Kidney (tissue), 13 donors: ENCODE measurements at regions not wholly inside any gene's neighbourhood (a gene's known extent, or its start where the extent isn't known, plus 50 kb on each side); places are given as distances from the start of the nearest gene placed in this dataset.
A peak's percentile ranks its signal among the peaks of the same experiment; 100 is the strongest.

ENCODE experiments used
- DNase-seq, 5 donors: peaks; one replicate each; pipeline ENCODE4 v3.0.0-alpha.2; 2013 to 2020
- FAIRE-seq: peaks from 2 replicates; lab custom pipeline; 2012; peaks lifted over from hg19 to GRCh38; lab: Jason Lieb, UNC
- H3K27ac ChIP-seq, 2 donors: one replicate each; pipeline ENCODE4 v1.7.0; 2013; ENCODE audit warnings: low read depth in 2 of 2, low read length in 2 of 2, inconsistent platforms in 1 of 2
- H3K27me3 ChIP-seq: one replicate; pipeline ENCODE4 v1.7.1; 2013; ENCODE audit warnings: low read length, inconsistent platforms; ENCODE audit not compliant: control insufficient read depth, insufficient read depth
- H3K36me3 ChIP-seq, 3 donors: one replicate each; pipeline versions ENCODE4 v1.7.0 to v1.7.1; 2013; ENCODE audit warnings: low read length in 3 of 3, control low read depth in 1 of 3, inconsistent platforms in 1 of 3; ENCODE audit not compliant: insufficient read depth in 3 of 3, control insufficient read depth in 2 of 3
- H3K4me1 ChIP-seq, 3 donors: one replicate each; pipeline versions ENCODE4 v1.7.0 to v1.7.1; 2013; ENCODE audit warnings: low read length in 3 of 3, inconsistent platforms in 1 of 3, low read depth in 1 of 3; ENCODE audit not compliant: control insufficient read depth in 2 of 3, insufficient read depth in 2 of 3
- H3K4me3 ChIP-seq, 3 donors: one replicate each; pipeline versions ENCODE4 v1.7.0 to v1.8.1; 2013; ENCODE audit warnings: low read length in 3 of 3, control low read depth in 1 of 3, inconsistent platforms in 1 of 3
- H3K9ac ChIP-seq, 3 donors: one replicate each; pipeline versions ENCODE4 v1.7.0 to v1.7.1; 2013; ENCODE audit warnings: low read length in 3 of 3, control low read depth in 1 of 3, inconsistent platforms in 1 of 3
- H3K9me3 ChIP-seq, 3 donors: one replicate each; pipeline versions ENCODE4 v1.7.0 to v1.7.1; 2013; ENCODE audit warnings: low read length in 3 of 3, control low read depth in 1 of 3, inconsistent platforms in 1 of 3; ENCODE audit not compliant: control insufficient read depth in 2 of 3, insufficient read depth in 1 of 3
- intact Hi-C: fragments of 100-400 bp; cut with DNase I; formaldehyde crosslinking; loops from one replicate; pipeline ENCODE4 v1.11.1; 2022
- TF ChIP-seq, protein P1 (sequence below): IDR thresholded peaks from 3 replicates; pipeline ENCODE4 v1.5.1; 2012; ENCODE audit warnings: mild to moderate bottlenecking, moderate library complexity, borderline replicate concordance; ENCODE audit not compliant: insufficient read depth; ENCODE audit errors: extremely low read depth
- donor health status: control.
- donor health status: control.
- donor health status: control.
- donor health status: control.
- donor health status: control.
- donor health status: DM: yes; HTN: yes; CAD: no.
- donor health status: Normal renal cell carcinoma (clear cell type).

- Histone ChIP-seq H3K4me1 (no peaks in the 10 kb centered on the region), H3K27me3 (no peaks in the 10 kb centered on the region), H3K9ac (no peak overlapping the region), H3K9me3 (no peaks in the 10 kb centered on the region), H3K36me3 (no peaks in the 10 kb centered on the region), H3K4me3 (no peak overlapping the region), H3K27ac (no peak overlapping the region)
- intact Hi-C loops = no loop called here
- peak; percentile 37 for FAIRE-seq
- TF ChIP-seq, protein P1, sequence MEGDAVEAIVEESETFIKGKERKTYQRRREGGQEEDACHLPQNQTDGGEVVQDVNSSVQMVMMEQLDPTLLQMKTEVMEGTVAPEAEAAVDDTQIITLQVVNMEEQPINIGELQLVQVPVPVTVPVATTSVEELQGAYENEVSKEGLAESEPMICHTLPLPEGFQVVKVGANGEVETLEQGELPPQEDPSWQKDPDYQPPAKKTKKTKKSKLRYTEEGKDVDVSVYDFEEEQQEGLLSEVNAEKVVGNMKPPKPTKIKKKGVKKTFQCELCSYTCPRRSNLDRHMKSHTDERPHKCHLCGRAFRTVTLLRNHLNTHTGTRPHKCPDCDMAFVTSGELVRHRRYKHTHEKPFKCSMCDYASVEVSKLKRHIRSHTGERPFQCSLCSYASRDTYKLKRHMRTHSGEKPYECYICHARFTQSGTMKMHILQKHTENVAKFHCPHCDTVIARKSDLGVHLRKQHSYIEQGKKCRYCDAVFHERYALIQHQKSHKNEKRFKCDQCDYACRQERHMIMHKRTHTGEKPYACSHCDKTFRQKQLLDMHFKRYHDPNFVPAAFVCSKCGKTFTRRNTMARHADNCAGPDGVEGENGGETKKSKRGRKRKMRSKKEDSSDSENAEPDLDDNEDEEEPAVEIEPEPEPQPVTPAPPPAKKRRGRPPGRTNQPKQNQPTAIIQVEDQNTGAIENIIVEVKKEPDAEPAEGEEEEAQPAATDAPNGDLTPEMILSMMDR = peak; percentile 50
- peak in 4 of 5 donors; percentile 22 to 83 (median 60) for DNase-seq
Observed at GRCh38 chr21:35400233-35400939, 351.3 kb upstream of the RUNX1 start.

GRCh38 chr21:35399706-35400105 is 350.6 kb upstream of the RUNX1 start:
- TF ChIP-seq, protein P1 = no peak
- no peaks in the 10 kb centered on the region for H3K36me3 ChIP-seq
- no peaks in the 10 kb centered on the region for H3K4me1 ChIP-seq
- H3K27me3 ChIP-seq = no peaks in the 10 kb centered on the region
- DNase-seq (no peak), FAIRE-seq (no peak)
- no peaks in the 10 kb centered on the region for H3K9me3 ChIP-seq
- no peak overlapping the region for H3K27ac ChIP-seq
- no peak overlapping the region for H3K4me3 ChIP-seq
- H3K9ac ChIP-seq = no peak overlapping the region
- intact Hi-C loops = no loop called here

DNA sequence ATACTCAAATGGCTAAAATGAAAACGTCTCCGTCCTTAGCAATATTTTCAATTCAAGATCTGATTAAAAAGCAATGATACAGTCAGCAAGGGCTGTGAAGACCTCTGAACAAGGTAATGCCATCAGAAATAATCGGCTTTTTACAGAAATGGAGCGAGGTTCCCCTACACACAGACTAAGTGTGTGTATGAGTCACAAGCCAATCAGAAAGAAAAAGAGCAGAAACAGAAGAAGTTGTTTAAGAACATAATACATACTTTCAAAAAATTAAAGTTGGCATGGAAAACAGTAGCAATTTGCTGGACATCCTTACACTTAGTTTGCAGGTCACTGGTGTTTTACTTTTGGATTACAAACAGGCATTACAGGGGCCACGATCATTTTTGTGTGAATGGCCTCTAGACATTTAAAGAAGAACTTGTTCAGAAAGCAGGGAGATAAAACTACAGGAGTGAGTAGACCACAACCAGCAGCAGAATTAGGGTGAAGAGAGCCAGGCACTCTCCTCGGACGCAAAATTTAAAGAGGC is 350.0 kb upstream of the RUNX1 start:
- FAIRE-seq (no peak), DNase-seq (no peak)
- Histone ChIP-seq H3K4me1 (no peaks in the 10 kb centered on the region), H3K9ac (no peak overlapping the region), H3K27ac (no peak overlapping the region), H3K36me3 (no peaks in the 10 kb centered on the region), H3K4me3 (no peak overlapping the region), H3K9me3 (no peaks in the 10 kb centered on the region), H3K27me3 (no peaks in the 10 kb centered on the region)
- TF ChIP-seq, protein P1 = no peak
- intact Hi-C loops = no loop called here
